Central memory CD8-positive, alpha-beta T cell (primary cell): ENCODE measurements at regions not wholly inside any gene's neighbourhood (a gene's known extent, or its start where the extent isn't known, plus 50 kb on each side); places are given as distances from the start of the nearest gene placed in this dataset.

Experiments
- ATAC-seq: fragments of 150-1000 bp; cut with Tn5 transposase; replicated peaks from 2 replicates; pipeline ENCODE4 v1.10.0; 2022; ENCODE audit warnings: mild to moderate bottlenecking, moderate FRiP score, moderate number of reproducible peaks; ENCODE audit not compliant: poor library complexity, severe bottlenecking; ENCODE audit errors: extremely low read depth
- DNase-seq, 2 donors: peaks; one replicate each; pipeline ENCODE4 v3.0.0; 2021; ENCODE audit warnings: low spot score in 2 of 2
- H3K27ac Mint-ChIP-seq: one replicate; pipeline ENCODE4 v1.8.0; 2022; ENCODE audit warnings: low read depth, mild to moderate bottlenecking, moderate library complexity, mixed read lengths
- H3K27me3 Mint-ChIP-seq: one replicate; pipeline ENCODE4 v1.8.0; 2022; ENCODE audit warnings: mixed read lengths
- H3K36me3 Mint-ChIP-seq: one replicate; pipeline ENCODE4 v1.8.0; 2022; ENCODE audit warnings: mild to moderate bottlenecking, moderate library complexity, mixed read lengths; ENCODE audit not compliant: insufficient read depth
- H3K4me1 Mint-ChIP-seq: one replicate; pipeline ENCODE4 v1.8.0; 2022; ENCODE audit warnings: mixed read lengths
- H3K4me3 Mint-ChIP-seq: one replicate; pipeline ENCODE4 v1.8.0; 2022; ENCODE audit warnings: mild to moderate bottlenecking, moderate library complexity, mixed read lengths
- H3K9me3 Mint-ChIP-seq: one replicate; pipeline ENCODE4 v1.8.0; 2022; ENCODE audit warnings: mixed read lengths

GRCh38 chr2:144849612-144850011 lies 329.7 kb upstream of the ZEB2 start:
- Mint-ChIP-seq H3K36me3 (no peaks in the 10 kb centered on the region), H3K4me1 (peaks cover 5% of the 10 kb centered on the region), H3K27me3 (no peaks in the 10 kb centered on the region), H3K4me3 (no peak overlapping the region), H3K27ac (no peak overlapping the region), H3K9me3 (no peaks in the 10 kb centered on the region)
- DNase-seq (no peak), ATAC-seq (no peak)

DNA sequence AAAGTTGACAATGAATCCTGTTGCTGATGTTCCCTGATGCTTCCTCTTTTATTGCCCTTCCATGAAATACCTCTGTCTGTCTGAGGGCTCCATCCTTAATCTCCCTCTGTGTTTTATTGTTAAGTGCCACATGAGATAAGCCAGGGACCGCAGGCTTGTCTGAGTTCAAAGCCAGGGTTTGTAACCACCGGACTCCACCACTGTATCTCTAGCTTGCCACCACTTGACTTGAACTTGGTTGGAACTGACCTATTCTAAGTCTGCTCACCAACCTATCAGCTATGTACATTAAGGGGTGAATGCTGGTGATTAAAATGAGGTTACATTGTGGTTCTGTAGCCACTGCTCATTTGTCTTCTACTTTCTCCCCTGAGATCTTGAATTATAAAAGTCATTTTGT lies 328.5 kb upstream of the ZEB2 start:
- H3K4me1 Mint-ChIP-seq = peaks cover 5% of the 10 kb centered on the region
- ATAC-seq (no peak), DNase-seq (no peak)
- H3K4me3 Mint-ChIP-seq = no peak overlapping the region
- H3K27ac Mint-ChIP-seq = no peak overlapping the region
- H3K27me3 Mint-ChIP-seq = no peaks in the 10 kb centered on the region
- H3K36me3 Mint-ChIP-seq = no peaks in the 10 kb centered on the region
- no peaks in the 10 kb centered on the region for H3K9me3 Mint-ChIP-seq

GRCh38 chr2:144847347-144848080 lies 327.6 kb upstream of the ZEB2 start:
- no peak for ATAC-seq

DNA sequence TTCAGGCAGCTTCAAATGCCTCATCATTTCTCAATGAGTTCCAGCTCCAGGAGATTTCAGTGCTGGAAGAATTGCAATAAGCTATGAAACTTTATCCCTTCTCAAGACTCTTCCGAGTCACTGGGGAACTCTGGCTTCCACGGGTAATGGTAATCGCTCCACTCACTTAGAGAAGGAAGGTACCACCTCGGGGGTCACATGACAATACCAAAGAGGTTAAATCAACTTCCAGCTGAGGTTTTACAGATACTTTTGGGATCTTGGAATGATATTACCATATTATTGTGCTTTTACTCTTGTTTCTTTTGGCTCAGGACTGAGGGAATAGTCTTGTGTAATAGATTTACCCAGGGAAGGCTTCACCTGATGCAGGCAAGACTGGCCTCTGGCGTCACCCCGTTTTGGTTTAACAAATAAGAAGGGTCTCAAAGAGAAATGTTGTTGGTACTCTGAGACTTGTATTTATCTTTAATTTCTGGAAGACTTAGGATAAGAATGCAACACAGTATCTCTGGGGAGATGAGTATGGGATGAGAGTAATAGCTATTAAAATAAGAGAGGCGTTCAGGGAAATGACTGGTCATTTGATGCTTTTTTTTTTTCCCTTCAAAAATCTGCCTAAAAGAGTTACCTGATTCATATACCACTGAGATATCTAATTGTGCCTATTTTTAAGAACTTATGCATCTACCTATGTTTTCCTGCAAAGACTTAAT lies 316.9 kb upstream of the ZEB2 start:
- ATAC-seq = no peak
- no peak overlapping the region for H3K4me3 Mint-ChIP-seq

More at GRCh38 chr2:144847347-144848080, 327.6 kb upstream of the ZEB2 start:
- DNase-seq = no peak
- H3K27ac Mint-ChIP-seq = no peak overlapping the region
- H3K4me1 Mint-ChIP-seq = peaks cover 5% of the 10 kb centered on the region
- no peaks in the 10 kb centered on the region for H3K36me3 Mint-ChIP-seq
- H3K4me3 Mint-ChIP-seq = no peak overlapping the region
- H3K9me3 Mint-ChIP-seq = no peaks in the 10 kb centered on the region
- no peaks in the 10 kb centered on the region for H3K27me3 Mint-ChIP-seq

DNA sequence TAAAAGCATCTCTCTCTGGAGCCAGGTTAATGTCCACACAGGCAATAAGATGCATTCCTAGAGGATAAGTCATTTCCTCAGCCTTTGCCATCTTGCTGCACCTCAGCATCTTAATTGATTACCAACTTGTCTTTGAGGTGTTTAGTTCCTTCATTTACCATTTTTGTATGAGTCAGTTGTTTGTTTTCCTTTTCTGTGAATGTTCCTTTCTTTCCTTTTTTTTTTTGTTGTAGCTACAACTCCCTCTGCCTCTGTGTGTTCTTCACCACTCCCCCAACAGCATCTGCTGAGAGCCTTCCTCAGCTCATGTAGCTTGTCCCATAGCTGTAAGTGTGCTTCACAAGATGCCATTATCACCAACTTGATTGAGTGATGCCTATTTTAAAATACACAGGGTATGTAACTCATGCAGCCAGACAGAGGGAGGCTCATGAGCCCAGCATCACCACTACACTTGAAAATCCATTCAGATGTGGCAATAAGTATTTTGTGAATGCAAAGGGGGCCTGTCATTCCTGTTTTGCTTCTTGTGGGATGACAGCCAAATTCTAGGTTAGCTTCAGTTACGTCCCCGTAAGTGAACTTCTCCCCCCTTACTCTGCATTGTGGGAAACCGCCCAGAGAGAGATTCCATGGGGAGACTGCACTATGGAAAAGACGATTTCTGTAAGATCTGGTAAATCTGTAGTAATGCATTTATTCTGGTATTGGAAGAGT lies 315.9 kb upstream of the ZEB2 start:
- no peak for DNase-seq
- H3K27ac Mint-ChIP-seq = no peak overlapping the region
- no peaks in the 10 kb centered on the region for H3K9me3 Mint-ChIP-seq
- no peaks in the 10 kb centered on the region for H3K36me3 Mint-ChIP-seq
- no peak overlapping the region for H3K4me3 Mint-ChIP-seq
- peaks cover 8% of the 10 kb centered on the region for H3K27me3 Mint-ChIP-seq
- ATAC-seq = no peak
- no peaks in the 10 kb centered on the region for H3K4me1 Mint-ChIP-seq

More for the DNA sequence above, 316.9 kb upstream of the ZEB2 start:
- Mint-ChIP-seq H3K36me3 (no peaks in the 10 kb centered on the region), H3K9me3 (no peaks in the 10 kb centered on the region), H3K27ac (no peak overlapping the region), H3K27me3 (peaks cover 8% of the 10 kb centered on the region), H3K4me1 (no peaks in the 10 kb centered on the region)
- DNase-seq = no peak

DNA sequence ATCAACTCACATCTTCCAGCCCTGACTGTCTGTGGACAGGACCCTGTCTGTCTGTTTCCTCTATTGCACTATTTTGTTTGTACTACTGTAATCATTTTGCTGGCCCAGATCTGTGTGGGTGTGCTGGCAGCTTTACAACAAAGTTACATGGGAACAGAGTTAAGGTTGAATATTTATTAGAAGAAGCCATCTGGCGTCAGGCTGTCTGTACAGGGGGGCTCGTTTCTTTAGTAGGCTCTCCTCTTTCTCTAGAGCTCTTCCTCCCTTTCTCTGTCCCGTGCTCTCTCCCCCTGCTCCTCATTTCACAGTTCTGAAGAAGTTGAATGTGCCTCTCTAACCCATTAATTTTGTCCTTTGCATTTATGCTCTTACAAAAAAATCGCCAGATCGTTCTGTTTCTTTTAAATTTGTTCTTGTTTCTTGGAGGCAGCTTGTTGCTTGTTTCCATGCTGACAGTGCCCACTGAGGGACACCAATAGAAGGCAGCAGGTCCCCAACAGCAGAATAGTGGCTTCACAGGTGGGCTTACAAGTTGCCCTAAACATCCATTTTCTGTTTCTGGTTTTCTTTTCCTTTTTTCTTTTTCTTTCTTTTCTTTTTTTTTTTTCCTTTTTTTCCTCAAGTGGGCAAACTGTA lies 315.2 kb upstream of the ZEB2 start:
- Mint-ChIP-seq H3K27me3 (peaks cover 8% of the 10 kb centered on the region), H3K27ac (no peak overlapping the region), H3K36me3 (no peaks in the 10 kb centered on the region), H3K4me1 (no peaks in the 10 kb centered on the region), H3K9me3 (no peaks in the 10 kb centered on the region), H3K4me3 (no peak overlapping the region)
- ATAC-seq (no peak), DNase-seq (no peak)

DNA sequence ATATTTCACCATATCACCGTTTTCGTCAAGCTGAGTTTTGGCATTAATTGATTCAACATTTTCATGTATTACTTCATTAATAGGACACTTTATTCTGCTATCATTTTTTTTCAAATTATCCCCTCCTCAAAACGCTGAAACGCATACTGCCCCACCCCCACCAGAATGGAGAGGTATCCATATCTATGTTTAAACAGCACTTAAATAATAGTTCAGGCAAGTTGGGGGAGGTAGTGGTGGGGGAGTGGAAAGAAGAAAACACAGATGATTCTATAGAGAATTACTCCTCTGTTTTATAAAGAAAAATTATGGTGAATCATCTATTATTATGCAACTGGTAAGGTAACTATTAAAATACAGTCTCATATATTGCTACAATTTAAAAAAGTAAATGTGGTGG lies 314.4 kb upstream of the ZEB2 start:
- DNase-seq (no peak), ATAC-seq (no peak)
- H3K36me3 Mint-ChIP-seq = no peaks in the 10 kb centered on the region

GRCh38 chr2:144833075-144833637 lies 313.2 kb upstream of the ZEB2 start:
- ATAC-seq (no peak), DNase-seq (no peak)
- Mint-ChIP-seq H3K27ac (no peak overlapping the region), H3K9me3 (no peaks in the 10 kb centered on the region), H3K4me3 (no peak overlapping the region), H3K36me3 (no peaks in the 10 kb centered on the region), H3K4me1 (no peaks in the 10 kb centered on the region), H3K27me3 (peaks cover 7% of the 10 kb centered on the region)

More for the DNA sequence above, 314.4 kb upstream of the ZEB2 start:
- no peak overlapping the region for H3K4me3 Mint-ChIP-seq
- peaks cover 8% of the 10 kb centered on the region for H3K27me3 Mint-ChIP-seq
- no peaks in the 10 kb centered on the region for H3K4me1 Mint-ChIP-seq
- H3K27ac Mint-ChIP-seq = no peak overlapping the region
- H3K9me3 Mint-ChIP-seq = no peaks in the 10 kb centered on the region

DNA sequence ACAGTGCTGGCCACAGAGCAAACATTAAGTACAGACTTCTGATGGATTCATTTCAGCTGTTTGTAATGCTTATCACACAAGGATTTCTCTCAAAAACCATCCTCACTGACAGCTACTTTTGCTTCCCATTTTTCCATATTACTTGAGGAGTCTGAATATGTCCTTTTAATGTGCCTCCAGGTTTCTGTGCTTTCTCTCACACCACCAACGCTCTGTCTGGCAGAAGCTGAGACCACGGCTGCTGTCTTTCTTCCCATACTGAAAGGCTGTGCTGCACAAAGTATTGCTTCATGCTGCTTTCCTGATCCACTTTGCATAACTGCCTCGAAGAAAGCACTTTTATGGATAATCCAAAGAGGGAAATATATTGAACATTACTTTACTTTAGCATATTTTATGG lies 312.1 kb upstream of the ZEB2 start:
- Mint-ChIP-seq H3K36me3 (no peaks in the 10 kb centered on the region), H3K27me3 (no peaks in the 10 kb centered on the region), H3K9me3 (no peaks in the 10 kb centered on the region), H3K27ac (no peak overlapping the region), H3K4me1 (no peaks in the 10 kb centered on the region), H3K4me3 (no peak overlapping the region)
- ATAC-seq = no peak
- DNase-seq = no peak

DNA sequence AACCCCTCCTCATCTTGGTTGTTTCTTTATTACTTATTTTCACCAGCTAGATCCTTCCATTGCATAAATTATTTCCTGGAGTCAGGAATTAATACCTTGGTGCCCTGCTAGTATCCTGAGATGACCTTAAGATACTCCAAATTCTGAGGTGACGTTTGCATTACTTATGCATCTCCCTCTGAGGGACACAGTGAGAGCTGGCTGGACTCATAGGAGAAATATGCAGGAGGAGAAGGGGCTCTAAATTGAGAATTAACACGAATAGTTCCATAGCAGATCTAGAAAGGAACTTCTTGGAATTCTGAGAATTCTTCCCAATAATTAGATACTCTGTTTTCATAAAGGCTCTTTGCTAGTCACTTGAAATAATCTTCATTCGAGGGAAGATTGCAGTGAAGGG lies 310.6 kb upstream of the ZEB2 start:
- no peaks in the 10 kb centered on the region for H3K9me3 Mint-ChIP-seq
- ATAC-seq (no peak), DNase-seq (no peak)
- no peaks in the 10 kb centered on the region for H3K4me1 Mint-ChIP-seq
- H3K4me3 Mint-ChIP-seq = no peak overlapping the region
- H3K36me3 Mint-ChIP-seq = no peaks in the 10 kb centered on the region
- no peaks in the 10 kb centered on the region for H3K27me3 Mint-ChIP-seq
- H3K27ac Mint-ChIP-seq = no peak overlapping the region

- no peaks in the 10 kb centered on the region for H3K9me3 Mint-ChIP-seq
- H3K36me3 Mint-ChIP-seq = no peaks in the 10 kb centered on the region
- H3K4me1 Mint-ChIP-seq = no peaks in the 10 kb centered on the region
- H3K27ac Mint-ChIP-seq = no peak overlapping the region
- no peak overlapping the region for H3K4me3 Mint-ChIP-seq
- no peaks in the 10 kb centered on the region for H3K27me3 Mint-ChIP-seq
- ATAC-seq (no peak), DNase-seq (no peak)
Measured at GRCh38 chr2:144827404-144827803, 307.5 kb upstream of the ZEB2 start.

DNA sequence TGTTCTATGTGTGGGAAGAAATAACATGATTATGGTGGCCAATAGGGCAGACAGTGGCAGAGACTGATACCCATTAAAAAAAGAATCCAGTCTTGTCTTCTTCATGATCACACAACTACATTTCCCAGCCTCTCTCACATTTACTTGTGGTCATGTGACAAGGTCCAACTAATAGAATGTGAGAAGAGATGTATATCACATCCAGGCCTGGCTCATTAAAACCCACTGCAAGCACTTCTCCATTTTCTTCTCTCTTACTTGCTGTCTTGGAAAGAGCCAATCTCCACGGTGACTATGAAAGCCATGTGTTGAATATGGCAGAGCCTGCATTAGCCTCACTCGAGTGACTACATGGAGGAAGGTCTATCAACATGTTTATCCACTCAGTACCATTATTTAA lies 306.2 kb upstream of the ZEB2 start:
- Mint-ChIP-seq H3K4me3 (no peak overlapping the region), H3K4me1 (no peaks in the 10 kb centered on the region), H3K9me3 (no peaks in the 10 kb centered on the region), H3K27ac (no peak overlapping the region), H3K27me3 (no peaks in the 10 kb centered on the region), H3K36me3 (no peaks in the 10 kb centered on the region)
- DNase-seq = no peak
- no peak for ATAC-seq
